GM12878 (cell line): ENCODE measurements at regions not wholly inside any gene's neighbourhood (a gene's known extent, or its start where the extent isn't known, plus 50 kb on each side); places are given as distances from the start of the nearest gene placed in this dataset.
"Not testable (repeated sequence)": the region's sequence is repeated elsewhere in the genome, so short reads cannot be mapped to it uniquely, and the experiment has no call there.

Source experiments
- ATAC-seq: fragments of 200-7000 bp; cut with Tn5 transposase; 3 replicates; pipeline ENCODE4 v1.9.1; 2020; ENCODE audit warnings: mild to moderate bottlenecking, moderate library complexity
- BruUV-seq: library from RNA; stranded (reverse); fragments of 400-500 nt; replicated peaks from 2 replicates; lab custom pipeline; 2021; lab: Mats Ljungman, UMichigan
- CTCF ChIA-PET: fragments of 300-600 bp; sonication (Branson Sonifier 250); formaldehyde crosslinking; extraction: SDS; loops from one replicate; lab custom pipeline; 2021; ENCODE audit warnings: inconsistent platforms; lab: Yijun Ruan, JAX
- POLR2A ChIA-PET: fragments of 350-600 bp; formaldehyde crosslinking; extraction: SDS; loops from one replicate; lab custom pipeline; 2021; ENCODE audit warnings: inconsistent platforms; lab: Charles Lee
- RAD21 ChIA-PET: fragments of 300-600 bp; sonication (Branson Sonifier 250); formaldehyde crosslinking; loops from one replicate; lab custom pipeline; 2023; ENCODE audit warnings: antibody characterized with exemption; ENCODE audit not compliant: unreplicated experiment; lab: Charles Lee
- SMC1A ChIA-PET: fragments of 300-600 bp; sonication (Branson Sonifier 250); formaldehyde crosslinking; loops from one replicate; lab custom pipeline; 2023; ENCODE audit not compliant: unreplicated experiment, uncharacterized antibody; lab: Charles Lee
- DNase-seq: peaks from one replicate; pipeline ENCODE4 v3.0.0-alpha.2; 2011; ENCODE audit warnings: low read depth, low spot score
- FAIRE-seq: peaks from 3 replicates; lab custom pipeline; 2011; peaks lifted over from hg19 to GRCh38; lab: Jason Lieb, UNC
- H2AFZ ChIP-seq: 2 replicates; pipeline ENCODE4 v1.6.0; 2011; ENCODE audit warnings: low read depth, low read length, control low read depth; ENCODE audit not compliant: control insufficient read depth
- H3K27ac ChIP-seq: 2 replicates; pipeline ENCODE4 v1.5.1; 2011; ENCODE audit warnings: control low read depth; ENCODE audit not compliant: control insufficient read depth, insufficient read depth
- H3K27me3 ChIP-seq, 2 experiments: replicated peaks in 1 of 2; 2 replicates each; pipeline versions ENCODE4 v1.6.0 to v1.6.1; 2011; ENCODE audit warnings: low read length in 1 of 2; ENCODE audit not compliant: control insufficient read depth in 2 of 2, insufficient read depth in 2 of 2
- H3K36me3 ChIP-seq, 2 experiments: 2 replicates each; pipeline ENCODE4 v1.5.1; 2011; ENCODE audit warnings: low read length in 1 of 2; ENCODE audit not compliant: control insufficient read depth in 2 of 2, insufficient read depth in 2 of 2
- H3K4me1 ChIP-seq: 2 replicates; pipeline ENCODE4 v1.6.1; 2011; ENCODE audit warnings: mild to moderate bottlenecking, low read length, moderate library complexity, mixed read lengths; ENCODE audit not compliant: control insufficient read depth, insufficient read depth
- H3K4me2 ChIP-seq: 2 replicates; pipeline ENCODE4 v1.6.0; 2011; ENCODE audit warnings: control low read depth; ENCODE audit not compliant: control insufficient read depth, insufficient read depth
- H3K4me3 ChIP-seq: fragments of 200-600 bp; sonication (generic); 2 replicates; pipeline ENCODE4 v1.5.1; 2016
- H3K79me2 ChIP-seq: 2 replicates; pipeline ENCODE4 v1.6.0; 2011; ENCODE audit warnings: low read length; ENCODE audit not compliant: control insufficient read depth, insufficient read depth
- H3K9ac ChIP-seq: 2 replicates; pipeline ENCODE4 v1.8.0; 2011; ENCODE audit warnings: low read length, control low read depth, mixed read lengths; ENCODE audit not compliant: control insufficient read depth, insufficient read depth
- H3K9me3 ChIP-seq: replicated peaks from 3 replicates; pipeline ENCODE4 v1.5.1; 2011; ENCODE audit warnings: mild to moderate bottlenecking, low read length; ENCODE audit not compliant: control insufficient read depth, insufficient read depth
- H4K20me1 ChIP-seq: 2 replicates; pipeline ENCODE4 v1.6.0; 2011; ENCODE audit not compliant: control insufficient read depth, insufficient read depth
- HDAC6 ChIP-seq: fragments of 200-600 bp; sonication (generic); IDR thresholded peaks from one replicate; pipeline ENCODE4 v1.8.0; 2017; ENCODE audit warnings: antibody characterized with exemption; ENCODE audit not compliant: unreplicated experiment
- SPI1 ChIP-seq: IDR thresholded peaks from 2 replicates; pipeline ENCODE4 v1.6.1; 2011; ENCODE audit warnings: low read depth, mild to moderate bottlenecking, low read length, moderate library complexity, borderline replicate concordance; ENCODE audit not compliant: insufficient read depth
- SREBF1 ChIP-seq: IDR thresholded peaks from 2 replicates; pipeline ENCODE4 v1.6.1; 2012; ENCODE audit warnings: mild to moderate bottlenecking, low read length
- WRNIP1 ChIP-seq: IDR thresholded peaks from 2 replicates; pipeline ENCODE4 v1.6.1; 2011; ENCODE audit warnings: low read depth, low read length, improper control_type of control experiment, borderline replicate concordance
- WGBS: methylation state at CpG from one replicate; pipeline ENCODE4 v1.1.6; 2016; ENCODE audit warnings: low lambda C conversion rate; ENCODE audit not compliant: insufficient replicate concordance, insufficient coverage; ENCODE audit errors: missing lambda C conversion rate; 5-methylcytosine and 5-hydroxymethylcytosine counted together
- in situ Hi-C: fragments of 300-500 bp; cut with MboI; formaldehyde crosslinking; loops from 9 replicates; pipeline ENCODE4 v1.14.3; 2018; ENCODE audit warnings: mixed read lengths
- intact Hi-C: fragments of 100-400 bp; cut with micrococcal nuclease; formaldehyde crosslinking; loops from one replicate; pipeline ENCODE4 v1.14.2; 2022; ENCODE audit not compliant: unreplicated experiment
- TF ChIP-seq, protein P1 (sequence below): fragments of 150-350 bp; IDR thresholded peaks from 2 replicates; pipeline ENCODE4 v1.6.1; 2016; ENCODE audit warnings: low read depth, low read length
- TF ChIP-seq, protein P2 (sequence below): fragments of 450-650 bp; IDR thresholded peaks from 2 replicates; pipeline ENCODE4 v1.6.1; 2016; ENCODE audit warnings: mild to moderate bottlenecking

DNA sequence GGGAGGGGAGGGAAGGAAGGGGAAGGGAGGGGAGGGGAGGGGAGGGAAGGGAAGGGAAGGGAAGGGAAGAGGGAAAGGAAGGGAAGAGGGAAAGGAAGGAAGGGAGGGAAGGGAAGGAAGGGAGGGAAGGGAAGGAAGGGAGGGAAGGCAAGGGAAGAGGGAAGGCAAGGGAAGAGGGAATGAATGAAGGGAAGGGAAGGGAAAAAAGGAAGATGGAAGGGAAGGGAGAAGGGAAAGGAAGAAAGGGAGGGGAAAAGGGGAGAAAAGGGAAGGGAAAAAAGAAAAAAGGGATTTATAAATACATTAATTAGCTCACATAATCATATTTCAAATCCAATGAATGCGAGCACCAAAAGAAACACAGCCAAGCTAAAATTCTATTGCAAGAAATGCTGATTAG, 202.9 kb upstream of the LRRTM4 start:
- no peak overlapping the region for H3K4me2 ChIP-seq
- ChIA-PET POLR2A (no interaction called here), CTCF (no interaction called here), RAD21 (no interaction called here), SMC1A (no interaction called here)
- H2AFZ ChIP-seq = no peak overlapping the region
- BruUV-seq = no TSS peak
- H3K27me3 ChIP-seq = no peaks in the 10 kb centered on the region
- H4K20me1 ChIP-seq = no peaks in the 10 kb centered on the region
- no peaks in the 10 kb centered on the region for H3K79me2 ChIP-seq
- H3K9me3 ChIP-seq = no peaks in the 10 kb centered on the region
- DNase-seq (no peak), FAIRE-seq (no peak), ATAC-seq (no peak)
- 0% methylated on average over 1 of the region's 1 CpG for WGBS
- no peak overlapping the region for H3K27ac ChIP-seq
- no peaks in the 10 kb centered on the region for H3K4me1 ChIP-seq
- TF ChIP-seq SREBF1 = no peak
- no peak for TF ChIP-seq WRNIP1
- TF ChIP-seq, protein P1, sequence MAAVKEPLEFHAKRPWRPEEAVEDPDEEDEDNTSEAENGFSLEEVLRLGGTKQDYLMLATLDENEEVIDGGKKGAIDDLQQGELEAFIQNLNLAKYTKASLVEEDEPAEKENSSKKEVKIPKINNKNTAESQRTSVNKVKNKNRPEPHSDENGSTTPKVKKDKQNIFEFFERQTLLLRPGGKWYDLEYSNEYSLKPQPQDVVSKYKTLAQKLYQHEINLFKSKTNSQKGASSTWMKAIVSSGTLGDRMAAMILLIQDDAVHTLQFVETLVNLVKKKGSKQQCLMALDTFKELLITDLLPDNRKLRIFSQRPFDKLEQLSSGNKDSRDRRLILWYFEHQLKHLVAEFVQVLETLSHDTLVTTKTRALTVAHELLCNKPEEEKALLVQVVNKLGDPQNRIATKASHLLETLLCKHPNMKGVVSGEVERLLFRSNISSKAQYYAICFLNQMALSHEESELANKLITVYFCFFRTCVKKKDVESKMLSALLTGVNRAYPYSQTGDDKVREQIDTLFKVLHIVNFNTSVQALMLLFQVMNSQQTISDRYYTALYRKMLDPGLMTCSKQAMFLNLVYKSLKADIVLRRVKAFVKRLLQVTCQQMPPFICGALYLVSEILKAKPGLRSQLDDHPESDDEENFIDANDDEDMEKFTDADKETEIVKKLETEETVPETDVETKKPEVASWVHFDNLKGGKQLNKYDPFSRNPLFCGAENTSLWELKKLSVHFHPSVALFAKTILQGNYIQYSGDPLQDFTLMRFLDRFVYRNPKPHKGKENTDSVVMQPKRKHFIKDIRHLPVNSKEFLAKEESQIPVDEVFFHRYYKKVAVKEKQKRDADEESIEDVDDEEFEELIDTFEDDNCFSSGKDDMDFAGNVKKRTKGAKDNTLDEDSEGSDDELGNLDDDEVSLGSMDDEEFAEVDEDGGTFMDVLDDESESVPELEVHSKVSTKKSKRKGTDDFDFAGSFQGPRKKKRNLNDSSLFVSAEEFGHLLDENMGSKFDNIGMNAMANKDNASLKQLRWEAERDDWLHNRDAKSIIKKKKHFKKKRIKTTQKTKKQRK = no peak
- no peak for TF ChIP-seq HDAC6
- no peak for TF ChIP-seq SPI1
- TF ChIP-seq, protein P2, sequence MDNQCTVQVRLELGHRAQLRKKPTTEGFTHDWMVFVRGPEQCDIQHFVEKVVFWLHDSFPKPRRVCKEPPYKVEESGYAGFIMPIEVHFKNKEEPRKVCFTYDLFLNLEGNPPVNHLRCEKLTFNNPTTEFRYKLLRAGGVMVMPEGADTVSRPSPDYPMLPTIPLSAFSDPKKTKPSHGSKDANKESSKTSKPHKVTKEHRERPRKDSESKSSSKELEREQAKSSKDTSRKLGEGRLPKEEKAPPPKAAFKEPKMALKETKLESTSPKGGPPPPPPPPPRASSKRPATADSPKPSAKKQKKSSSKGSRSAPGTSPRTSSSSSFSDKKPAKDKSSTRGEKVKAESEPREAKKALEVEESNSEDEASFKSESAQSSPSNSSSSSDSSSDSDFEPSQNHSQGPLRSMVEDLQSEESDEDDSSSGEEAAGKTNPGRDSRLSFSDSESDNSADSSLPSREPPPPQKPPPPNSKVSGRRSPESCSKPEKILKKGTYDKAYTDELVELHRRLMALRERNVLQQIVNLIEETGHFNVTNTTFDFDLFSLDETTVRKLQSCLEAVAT = no peak
- H3K36me3 ChIP-seq = no peaks in the 10 kb centered on the region
- no peak overlapping the region for H3K9ac ChIP-seq
- intact Hi-C loops = no loop called here
- H3K4me3 ChIP-seq = no peak overlapping the region
- in situ Hi-C loops = no loop called here

DNA sequence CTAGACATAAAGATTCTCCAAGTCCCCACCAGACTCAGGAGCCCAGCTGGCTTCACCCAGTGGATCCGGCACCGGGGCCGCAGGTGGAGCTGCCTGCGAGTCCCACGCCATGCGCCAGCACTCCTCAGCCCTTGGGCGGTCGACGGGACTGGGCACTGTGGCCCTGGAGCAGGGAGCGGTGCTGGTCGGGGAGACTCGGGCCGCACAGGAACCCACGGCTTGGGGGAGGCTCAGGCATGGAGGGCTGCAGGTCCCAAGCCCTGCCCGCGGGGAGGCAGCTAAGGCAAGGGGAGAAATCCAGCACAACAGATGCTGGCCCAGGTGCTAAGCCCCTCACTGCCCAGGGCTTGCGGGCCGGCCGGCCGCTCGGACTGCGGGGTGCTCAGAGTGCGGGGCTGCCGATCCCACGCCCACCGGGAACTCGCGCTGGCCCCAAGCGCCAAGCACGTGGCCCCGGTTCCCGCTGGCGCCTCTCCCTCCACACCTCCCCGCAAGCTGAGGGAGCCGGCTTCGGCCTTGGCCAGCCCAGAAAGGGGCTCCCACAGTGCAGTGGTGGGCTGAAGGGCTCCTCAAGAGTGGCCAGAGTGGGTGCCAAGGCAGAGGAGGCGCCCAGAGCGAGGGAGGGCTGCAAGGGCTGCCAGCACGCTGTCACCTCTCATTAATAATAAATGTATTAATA, 212.6 kb upstream of the LRRTM4 start:
- DNase-seq, ATAC-seq, SMC1A ChIA-PET: not testable (repeated sequence)

More for the DNA sequence above, 212.6 kb upstream of the LRRTM4 start:
- H3K36me3 ChIP-seq, RAD21 ChIA-PET, POLR2A ChIA-PET, H4K20me1 ChIP-seq, H3K79me2 ChIP-seq, H3K4me2 ChIP-seq, intact Hi-C loops, H3K27ac ChIP-seq, H3K4me1 ChIP-seq, in situ Hi-C loops, H3K27me3 ChIP-seq, H3K4me3 ChIP-seq, H3K9ac ChIP-seq, BruUV-seq, FAIRE-seq, H2AFZ ChIP-seq, H3K9me3 ChIP-seq: not testable (repeated sequence)
- CTCF ChIA-PET = interaction anchor here (2.9 kb wide), 1 partner anchor 8 kb away, joined by 10 read pairs; no protein-coding TSS in a partner anchor
- 76% methylated on average over 39 of the region's 39 CpGs for WGBS
